ENCODE measurements at regions not wholly inside any gene's neighbourhood (a gene's known extent, or its start where the extent isn't known, plus 50 kb on each side); places are given as distances from the start of the nearest gene placed in this dataset.

DNA sequence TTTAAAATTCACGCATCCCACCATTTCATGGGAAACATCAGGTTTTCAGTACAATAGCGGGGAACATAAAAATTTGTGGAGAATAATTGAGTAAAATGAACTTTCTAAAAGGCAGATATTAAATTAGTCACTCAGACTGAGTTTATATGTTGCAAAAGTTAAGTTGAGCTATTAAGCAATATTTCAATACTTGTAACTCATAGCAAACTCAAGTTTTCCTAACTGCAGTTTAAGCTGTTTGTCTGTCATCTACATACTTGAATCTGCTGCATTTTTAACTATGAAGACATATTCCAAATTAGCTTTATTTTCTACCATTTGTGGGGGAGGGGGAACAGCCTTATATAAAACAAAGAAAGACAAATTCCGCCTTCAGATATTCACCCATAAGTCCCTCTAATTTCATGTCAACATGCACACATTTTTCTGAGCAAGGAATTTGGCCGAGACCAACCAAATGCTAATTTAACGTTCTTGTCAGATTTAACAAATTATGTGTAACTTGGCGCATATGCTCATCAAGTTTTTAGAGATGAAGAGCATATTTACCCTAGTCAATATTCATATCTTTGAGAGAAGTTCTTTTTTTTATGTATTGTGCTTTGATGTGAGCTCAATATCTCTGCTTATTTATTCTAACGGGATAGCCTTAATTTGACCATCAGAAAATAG, 462.9 kb downstream of the TXNL1 start:
- TF ChIP-seq YY1 (IDR thresholded peaks at IDR 0.05; ENCODE audit: insufficient read depth, insufficient read length), result no peak
- no peak for TF ChIP-seq ZNF274 (IDR thresholded peaks at IDR 0.05; ENCODE audit: low read depth, low read length)
- no peak for TF ChIP-seq SUZ12 (IDR thresholded peaks at IDR 0.05; ENCODE audit: extremely low read depth, insufficient read depth, insufficient read length)
